ENCODE measurements at regions not wholly inside any gene's neighbourhood (a gene's known extent, or its start where the extent isn't known, plus 50 kb on each side); places are given as distances from the start of the nearest gene placed in this dataset.

DNA sequence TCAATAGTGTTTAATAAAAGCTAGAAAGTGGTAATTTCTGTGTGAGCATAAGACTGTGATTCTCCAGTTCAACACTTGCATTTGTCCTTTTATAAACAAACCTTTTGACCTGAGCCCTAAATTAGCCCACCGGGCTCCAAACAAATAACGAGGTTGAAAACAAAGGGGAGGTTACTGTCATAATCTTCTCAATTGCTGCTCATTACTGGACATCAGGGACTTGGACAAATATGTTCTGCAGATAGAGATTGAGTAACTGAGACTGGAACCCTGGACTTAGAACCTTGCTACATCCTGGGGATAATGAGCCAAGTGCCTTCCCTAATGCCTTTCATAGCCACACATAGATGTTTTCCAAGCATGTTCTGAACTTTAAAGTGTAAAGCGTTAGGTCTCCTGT is 84.2 kb upstream of the PCSK2 start:
- no peak for TF ChIP-seq TEAD4 (IDR thresholded peaks at IDR 0.05; ENCODE audit: borderline replicate concordance, insufficient read depth)
- TF ChIP-seq PBX3 (IDR thresholded peaks at IDR 0.05), result no peak
- TF ChIP-seq GABPA (IDR thresholded peaks at IDR 0.05; ENCODE audit: low read depth), result no peak
- TF ChIP-seq RXRA (IDR thresholded peaks at IDR 0.05; ENCODE audit: borderline replicate concordance, low read depth), result no peak
- TF ChIP-seq RCOR1 (IDR thresholded peaks at IDR 0.05; ENCODE audit: low read length), result no peak
- no peak for TF ChIP-seq POLR2AphosphoS5 (IDR thresholded peaks at IDR 0.05; ENCODE audit: low read depth, low read length)
- no peak for TF ChIP-seq REST (IDR thresholded peaks at IDR 0.05; ENCODE audit: low read depth, low read length)
- TF ChIP-seq ZBTB33 (IDR thresholded peaks at IDR 0.05; ENCODE audit: borderline replicate concordance, low read depth), result no peak
- TF ChIP-seq RAD21 (IDR thresholded peaks at IDR 0.05; ENCODE audit: low read length), result no peak
- no peak for TF ChIP-seq NRF1 (IDR thresholded peaks at IDR 0.05; ENCODE audit: low read depth, low read length)
- Histone ChIP-seq H3K9ac (no peak overlapping the region), H3K9me2 (no peaks in the 10 kb centered on the region), H3K4me1 (ENCODE audit: control insufficient read depth in 1 of 2, insufficient read depth in 2 of 2, low read depth in 1 of 2, low read length in 1 of 2) (no peaks in the 10 kb centered on the region), H3K9me3 (no peaks in the 10 kb centered on the region; the same call in 1 of the 2 replicates), H3K4me3 (ENCODE audit: low read depth in 2 of 2, low read length in 1 of 2) (no peak overlapping the region), H3K27me3 (ENCODE audit: insufficient read depth) (no peaks in the 10 kb centered on the region), H2AFZ (ENCODE audit: low read depth) (no peak overlapping the region), H3K79me2 (ENCODE audit: insufficient read depth) (no peaks in the 10 kb centered on the region), H3K27ac (ENCODE audit: low read depth in 2 of 2, low read length in 1 of 2) (no peak overlapping the region), H3F3A (replicated peaks; ENCODE audit: insufficient read depth) (no peaks in the 10 kb centered on the region), H4K20me1 (ENCODE audit: insufficient read depth) (no peaks in the 10 kb centered on the region), H3K36me3 (replicated peaks in 1 of 2; ENCODE audit: control insufficient read depth in 1 of 2, insufficient read depth in 2 of 2, low read length in 1 of 2) (no peaks in the 10 kb centered on the region), H3K4me2 (no peak overlapping the region)
- POLR2A ChIA-PET, result no interaction called here
- DNase-seq, result no peak
- CTCF ChIA-PET, result no interaction called here
- 44% methylated on average over 3 of the region's 3 CpGs for WGBS (ENCODE audit: low lambda C conversion rate)

DNA sequence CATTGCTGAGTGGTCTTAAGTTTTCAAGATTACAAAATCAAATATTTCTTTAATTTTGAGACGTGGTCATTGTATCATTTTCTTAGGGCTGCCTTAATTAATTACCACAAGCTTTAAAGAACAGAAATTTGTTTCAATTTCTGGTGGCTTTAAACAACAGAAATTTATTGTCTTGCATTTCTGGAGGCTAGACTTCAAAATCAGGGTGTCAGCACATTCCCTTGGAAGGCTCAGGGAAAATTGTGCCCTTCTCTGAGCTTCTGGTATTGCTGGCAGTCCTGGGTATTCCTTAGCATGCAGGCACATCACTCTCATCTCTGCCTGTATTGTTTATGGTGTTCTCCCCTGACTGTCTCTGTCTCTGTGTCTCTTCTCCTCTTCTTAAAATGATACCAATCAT is 76.0 kb upstream of the PCSK2 start:
- H2AFZ ChIP-seq (ENCODE audit: low read depth), result no peak overlapping the region
- 0% methylated on average over 1 of the region's 1 CpG for WGBS (ENCODE audit: low lambda C conversion rate)
- CTCF ChIA-PET, result interaction anchor here (0.8 kb wide), 1 partner anchor 85 kb away, joined by 3 read pairs; no protein-coding TSS in a partner anchor
- no peak for TF ChIP-seq RFX5 (IDR thresholded peaks at IDR 0.05; ENCODE audit: low read length)
- no peak for TF ChIP-seq MEF2A (IDR thresholded peaks at IDR 0.05; ENCODE audit: borderline replicate concordance, low read depth)
- TF ChIP-seq RXRA (IDR thresholded peaks at IDR 0.05; ENCODE audit: borderline replicate concordance, low read depth), result no peak
- TF ChIP-seq, protein P1, sequence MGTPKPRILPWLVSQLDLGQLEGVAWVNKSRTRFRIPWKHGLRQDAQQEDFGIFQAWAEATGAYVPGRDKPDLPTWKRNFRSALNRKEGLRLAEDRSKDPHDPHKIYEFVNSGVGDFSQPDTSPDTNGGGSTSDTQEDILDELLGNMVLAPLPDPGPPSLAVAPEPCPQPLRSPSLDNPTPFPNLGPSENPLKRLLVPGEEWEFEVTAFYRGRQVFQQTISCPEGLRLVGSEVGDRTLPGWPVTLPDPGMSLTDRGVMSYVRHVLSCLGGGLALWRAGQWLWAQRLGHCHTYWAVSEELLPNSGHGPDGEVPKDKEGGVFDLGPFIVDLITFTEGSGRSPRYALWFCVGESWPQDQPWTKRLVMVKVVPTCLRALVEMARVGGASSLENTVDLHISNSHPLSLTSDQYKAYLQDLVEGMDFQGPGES (IDR thresholded peaks at IDR 0.05; ENCODE audit: low read depth, low read length), result no peak
- TF ChIP-seq TAF1 (IDR thresholded peaks at IDR 0.05; ENCODE audit: borderline replicate concordance, low read depth, low read length), result no peak
- no peak for TF ChIP-seq NFIC (IDR thresholded peaks at IDR 0.05; ENCODE audit: borderline replicate concordance)
- TF ChIP-seq MXI1 (IDR thresholded peaks at IDR 0.05; ENCODE audit: low read depth, low read length), result no peak
- TF ChIP-seq GATA2 (CRISPR knock-in tag; IDR thresholded peaks at IDR 0.05), result no peak
- TF ChIP-seq ZBTB33 (IDR thresholded peaks at IDR 0.05; ENCODE audit: borderline replicate concordance, low read depth), result no peak
- no peak for TF ChIP-seq POLR2AphosphoS5 (IDR thresholded peaks at IDR 0.05; ENCODE audit: low read depth, low read length)
- no peak for TF ChIP-seq EP300 (IDR thresholded peaks at IDR 0.05; ENCODE audit: borderline replicate concordance in 1 of 2, low read depth in 1 of 2, low read length in 1 of 2)

More for the DNA sequence above, 76.0 kb upstream of the PCSK2 start:
- no peak overlapping the region for H3K4me3 ChIP-seq (ENCODE audit: low read depth in 2 of 2, low read length in 1 of 2)
- no peak for DNase-seq
- no peaks in the 10 kb centered on the region for H3K79me2 ChIP-seq (ENCODE audit: insufficient read depth)
- H3K27ac ChIP-seq (ENCODE audit: low read depth in 2 of 2, low read length in 1 of 2), result no peak overlapping the region
- no peak overlapping the region for H3K4me2 ChIP-seq
- H3F3A ChIP-seq (replicated peaks; ENCODE audit: insufficient read depth), result no peaks in the 10 kb centered on the region
- H3K36me3 ChIP-seq (replicated peaks in 1 of 2; ENCODE audit: control insufficient read depth in 1 of 2, insufficient read depth in 2 of 2, low read length in 1 of 2), result no peaks in the 10 kb centered on the region
- no peaks in the 10 kb centered on the region for H4K20me1 ChIP-seq (ENCODE audit: insufficient read depth)
- no peaks in the 10 kb centered on the region for H3K9me3 ChIP-seq
- H3K9me2 ChIP-seq, result no peaks in the 10 kb centered on the region
- H3K4me1 ChIP-seq (ENCODE audit: control insufficient read depth in 1 of 2, insufficient read depth in 2 of 2, low read depth in 1 of 2, low read length in 1 of 2), result no peaks in the 10 kb centered on the region
- no peak overlapping the region for H3K9ac ChIP-seq
- POLR2A ChIA-PET, result no interaction called here
- H3K27me3 ChIP-seq (ENCODE audit: insufficient read depth), result no peaks in the 10 kb centered on the region

Data from SK-N-SH (cell line).